Neural progenitor cell (in vitro differentiated cells): ENCODE measurements at regions not wholly inside any gene's neighbourhood (a gene's known extent, or its start where the extent isn't known, plus 50 kb on each side); places are given as distances from the start of the nearest gene placed in this dataset.

Experiments used
- DNase-seq: peaks from one replicate; pipeline ENCODE4 v3.0.0-alpha.2; 2016; ENCODE audit warnings: low spot score
- H2AFZ ChIP-seq: fragments of 200-600 bp; sonication (generic); replicated peaks from 2 replicates; pipeline ENCODE4 v1.6.1; 2016; ENCODE audit warnings: antibody characterized with exemption
- H3F3A ChIP-seq: fragments of 200-600 bp; sonication (generic); 2 replicates; pipeline ENCODE4 v1.6.1; 2016; ENCODE audit warnings: antibody characterized with exemption, low read depth
- H3K27ac ChIP-seq: fragments of 200-600 bp; sonication (generic); 2 replicates; pipeline ENCODE4 v1.5.1; 2016; ENCODE audit warnings: mild to moderate bottlenecking
- H3K27me3 ChIP-seq: fragments of 200-600 bp; sonication (generic); 2 replicates; pipeline ENCODE4 v1.6.1; 2016; ENCODE audit warnings: mild to moderate bottlenecking, moderate library complexity
- H3K36me3 ChIP-seq: fragments of 200-600 bp; sonication (generic); 2 replicates; pipeline ENCODE4 v1.5.1; 2016
- H3K4me1 ChIP-seq: fragments of 200-600 bp; sonication (generic); 2 replicates; pipeline ENCODE4 v1.6.1; 2016; ENCODE audit warnings: mixed run types
- H3K4me2 ChIP-seq: fragments of 200-600 bp; sonication (generic); 2 replicates; pipeline ENCODE4 v1.6.1; 2016
- H3K4me3 ChIP-seq: fragments of 200-600 bp; sonication (generic); 2 replicates; pipeline ENCODE4 v1.5.1; 2016
- H3K79me2 ChIP-seq: fragments of 200-600 bp; sonication (generic); 2 replicates; pipeline ENCODE4 v1.6.1; 2016; ENCODE audit warnings: low read depth
- H3K9ac ChIP-seq: fragments of 200-600 bp; sonication (generic); 2 replicates; pipeline ENCODE4 v1.6.1; 2016
- H3K9me3 ChIP-seq: fragments of 200-600 bp; sonication (generic); 2 replicates; pipeline ENCODE4 v1.5.1; 2016; ENCODE audit warnings: low read depth
- H4K20me1 ChIP-seq: fragments of 200-600 bp; sonication (generic); 2 replicates; pipeline ENCODE4 v1.6.1; 2016; ENCODE audit warnings: low read depth
- H3K27ac Mint-ChIP-seq: 3 replicates; pipeline ENCODE4 v1.8.0; 2021; ENCODE audit warnings: mixed read lengths
- H3K27me3 Mint-ChIP-seq: 2 replicates; pipeline ENCODE4 v1.8.0; 2022; ENCODE audit warnings: low read depth, mild to moderate bottlenecking, inconsistent platforms, moderate library complexity, mixed read lengths; ENCODE audit not compliant: insufficient read depth
- H3K36me3 Mint-ChIP-seq: 3 replicates; pipeline ENCODE4 v1.8.0; 2021; ENCODE audit warnings: mixed read lengths
- H3K4me1 Mint-ChIP-seq: 3 replicates; pipeline ENCODE4 v1.8.0; 2021; ENCODE audit warnings: mixed read lengths
- H3K4me3 Mint-ChIP-seq: 3 replicates; pipeline ENCODE4 v1.8.0; 2021; ENCODE audit warnings: mild to moderate bottlenecking, moderate library complexity, mixed read lengths
- H3K9me3 Mint-ChIP-seq: 3 replicates; pipeline ENCODE4 v1.8.0; 2020; ENCODE audit warnings: mixed read lengths
- CTCF ChIP-seq: fragments of 200-600 bp; sonication (generic); IDR thresholded peaks from 2 replicates; pipeline ENCODE4 v1.5.1; 2017; ENCODE audit warnings: antibody characterized with exemption, mild to moderate bottlenecking
- EZH2 ChIP-seq: fragments of 200-600 bp; sonication (generic); IDR thresholded peaks from 2 replicates; pipeline ENCODE4 v1.6.1; 2017; ENCODE audit warnings: antibody characterized with exemption, mild to moderate bottlenecking, moderate library complexity
- EZH2phosphoT487 ChIP-seq: fragments of 200-600 bp; sonication (generic); IDR thresholded peaks from 2 replicates; pipeline ENCODE4 v1.6.1; 2017; ENCODE audit warnings: antibody characterized with exemption

GRCh38 chr11:15840966-15841365, 515.4 kb downstream of the SOX6 start:
- no peak overlapping the region for H3K4me3 ChIP-seq
- H3K36me3 Mint-ChIP-seq = no peaks in the 10 kb centered on the region
- no peaks in the 10 kb centered on the region for H3K36me3 ChIP-seq
- H2AFZ ChIP-seq = no peak overlapping the region
- H3F3A ChIP-seq = peaks cover 34% of the 10 kb centered on the region
- peaks cover 65% of the 10 kb centered on the region for H3K4me1 ChIP-seq
- H3K4me1 Mint-ChIP-seq = peaks cover 65% of the 10 kb centered on the region
- no peaks in the 10 kb centered on the region for H4K20me1 ChIP-seq
- H3K4me2 ChIP-seq = no peak overlapping the region
- DNase-seq = no peak
- H3K9me3 Mint-ChIP-seq = no peaks in the 10 kb centered on the region
- no peaks in the 10 kb centered on the region for H3K79me2 ChIP-seq
- no peak overlapping the region for H3K9ac ChIP-seq
- peaks cover 4% of the 10 kb centered on the region for H3K27me3 Mint-ChIP-seq
- H3K9me3 ChIP-seq = no peaks in the 10 kb centered on the region
- no peak overlapping the region for H3K27ac ChIP-seq
- TF ChIP-seq EZH2 (no peak), EZH2phosphoT487 (no peak), CTCF (no peak)
- H3K27me3 ChIP-seq = no peaks in the 10 kb centered on the region
- no peak overlapping the region for H3K27ac Mint-ChIP-seq
- H3K4me3 Mint-ChIP-seq = no peak overlapping the region

GRCh38 chr11:15841931-15842740, 514.2 kb downstream of the SOX6 start:
- no peak overlapping the region for H3K4me3 ChIP-seq
- H3K9me3 ChIP-seq = no peaks in the 10 kb centered on the region
- peaks cover 72% of the 10 kb centered on the region for H3K4me1 ChIP-seq
- no peaks in the 10 kb centered on the region for H3K27me3 ChIP-seq
- Mint-ChIP-seq H3K4me1 (peaks cover 74% of the 10 kb centered on the region), H3K9me3 (no peaks in the 10 kb centered on the region), H3K36me3 (no peaks in the 10 kb centered on the region), H3K27me3 (peaks cover 6% of the 10 kb centered on the region), H3K4me3 (no peak overlapping the region), H3K27ac (peak overlapping the region; percentile 61)
- no peak for TF ChIP-seq EZH2
- no peak for TF ChIP-seq CTCF
- TF ChIP-seq EZH2phosphoT487 = no peak
- H3K4me2 ChIP-seq = no peak overlapping the region
- H4K20me1 ChIP-seq = no peaks in the 10 kb centered on the region
- DNase-seq = no peak
- no peak overlapping the region for H2AFZ ChIP-seq
- peaks cover 40% of the 10 kb centered on the region for H3F3A ChIP-seq
- no peaks in the 10 kb centered on the region for H3K79me2 ChIP-seq
- no peak overlapping the region for H3K9ac ChIP-seq
- H3K27ac ChIP-seq = no peak overlapping the region
- H3K36me3 ChIP-seq = no peaks in the 10 kb centered on the region

- H4K20me1 ChIP-seq = no peaks in the 10 kb centered on the region
- H3K27me3 ChIP-seq = no peaks in the 10 kb centered on the region
- H3K9me3 Mint-ChIP-seq = no peaks in the 10 kb centered on the region
- H3K4me1 ChIP-seq = peaks cover 78% of the 10 kb centered on the region
- peak overlapping the region; percentile 36 for H3K4me3 Mint-ChIP-seq
- H3F3A ChIP-seq = peaks cover 40% of the 10 kb centered on the region
- H3K27ac ChIP-seq = peak overlapping the region; percentile 99
- H3K27me3 Mint-ChIP-seq = peaks cover 6% of the 10 kb centered on the region
- H3K9me3 ChIP-seq = no peaks in the 10 kb centered on the region
- no peak overlapping the region for H3K4me3 ChIP-seq
- H3K4me1 Mint-ChIP-seq = peaks cover 81% of the 10 kb centered on the region
- peak; percentile 62 for DNase-seq
- H3K4me2 ChIP-seq = peak overlapping the region; percentile 44
- no peak overlapping the region for H2AFZ ChIP-seq
- H3K9ac ChIP-seq = no peak overlapping the region
- H3K36me3 ChIP-seq = no peaks in the 10 kb centered on the region
- no peak for TF ChIP-seq EZH2
- no peak for TF ChIP-seq EZH2phosphoT487
- no peak for TF ChIP-seq CTCF
- peak overlapping the region; percentile 99 for H3K27ac Mint-ChIP-seq
- H3K36me3 Mint-ChIP-seq = no peaks in the 10 kb centered on the region
- no peaks in the 10 kb centered on the region for H3K79me2 ChIP-seq
Measured at GRCh38 chr11:15843309-15843872, 513.0 kb downstream of the SOX6 start.
